CD4-positive, alpha-beta T cell (primary cell): ENCODE measurements at regions not wholly inside any gene's neighbourhood (a gene's known extent, or its start where the extent isn't known, plus 50 kb on each side); places are given as distances from the start of the nearest gene placed in this dataset.

Experiments used
- ATAC-seq: fragments of 200-7000 bp; cut with Tn5 transposase; one replicate; pipeline ENCODE4 v1.10.0; 2022; ENCODE audit warnings: mild to moderate bottlenecking; ENCODE audit not compliant: poor library complexity
- CTCF ChIA-PET: fragments of 350-600 bp; sonication (Branson Sonifier 250); formaldehyde crosslinking; loops from one replicate; lab custom pipeline; 2021; ENCODE audit warnings: antibody characterized with exemption, inconsistent platforms; lab: Charles Lee
- POLR2A ChIA-PET: fragments of 350-600 bp; sonication (Branson Sonifier 250); formaldehyde crosslinking; loops from one replicate; lab custom pipeline; 2021; ENCODE audit warnings: antibody characterized with exemption, inconsistent platforms; lab: Charles Lee
- DNase-seq, 14 experiments: peaks; one replicate each; pipeline ENCODE4 v3.0.0-alpha.2; 2013 to 2020; ENCODE audit warnings: mixed read lengths in 2 of 14
- H3K27ac ChIP-seq, 2 donors: one replicate each; pipeline versions ENCODE4 v1.5.1 to v1.7.0; 2013; ENCODE audit warnings: low read length in 2 of 2, low read depth in 1 of 2, mild to moderate bottlenecking in 1 of 2
- H3K27me3 ChIP-seq, 2 experiments: 1 replicate in 1 of 2; 2 replicates in 1 of 2; pipeline versions ENCODE4 v1.6.1 to v1.7.0; 2013; ENCODE audit warnings: low read length in 2 of 2, control low read depth in 1 of 2, mild to moderate bottlenecking in 1 of 2, moderate library complexity in 1 of 2; ENCODE audit not compliant: insufficient read depth in 2 of 2, control insufficient read depth in 1 of 2
- H3K36me3 ChIP-seq: one replicate; pipeline ENCODE4 v1.6.1; 2013; ENCODE audit warnings: low read length, control low read depth; ENCODE audit not compliant: insufficient read depth
- H3K4me1 ChIP-seq: one replicate; pipeline ENCODE4 v1.6.1; 2013; ENCODE audit warnings: low read length, control low read depth; ENCODE audit not compliant: insufficient read depth
- H3K4me3 ChIP-seq: one replicate; pipeline ENCODE4 v1.5.1; 2013; ENCODE audit warnings: mild to moderate bottlenecking, low read length, moderate library complexity
- H3K9me3 ChIP-seq, 2 experiments: 1 replicate in 1 of 2; 2 replicates in 1 of 2; pipeline versions ENCODE4 v1.6.1 to v1.7.0; 2013; ENCODE audit warnings: low read length in 2 of 2, mild to moderate bottlenecking in 2 of 2, control low read depth in 1 of 2, moderate library complexity in 1 of 2; ENCODE audit not compliant: control insufficient read depth in 1 of 2, insufficient read depth in 1 of 2
- H3K27ac Mint-ChIP-seq: one replicate; pipeline ENCODE4 v1.8.0; 2020; ENCODE audit warnings: mixed read lengths
- H3K27me3 Mint-ChIP-seq: one replicate; pipeline ENCODE4 v1.8.0; 2021; ENCODE audit warnings: mixed read lengths
- H3K36me3 Mint-ChIP-seq: one replicate; pipeline ENCODE4 v1.8.0; 2021; ENCODE audit warnings: low read depth, mixed read lengths
- H3K4me1 Mint-ChIP-seq: one replicate; pipeline ENCODE4 v1.8.0; 2021; ENCODE audit warnings: low read depth, mixed read lengths
- H3K4me3 Mint-ChIP-seq: one replicate; pipeline ENCODE4 v1.8.0; 2020; ENCODE audit warnings: mild to moderate bottlenecking, mixed read lengths
- H3K9me3 Mint-ChIP-seq: one replicate; pipeline ENCODE4 v1.8.0; 2020; ENCODE audit warnings: mixed read lengths
- CTCF ChIP-seq: fragments of 200-600 bp; IDR thresholded peaks from one replicate; pipeline ENCODE4 v1.8.0; 2022; ENCODE audit warnings: antibody characterized with exemption, mild to moderate bottlenecking
- intact Hi-C, 2 experiments: fragments of 100-400 bp; cut with DNase I in 1 of 2; cut with micrococcal nuclease in 1 of 2; formaldehyde crosslinking; loops; one replicate each; pipeline versions ENCODE4 v1.15.1 to v1.9.0; 2023 to 2025; cut with DNase I, micrococcal nuclease

- Mint-ChIP-seq H3K27ac (no peak overlapping the region), H3K4me1 (no peaks in the 10 kb centered on the region), H3K4me3 (no peak overlapping the region), H3K36me3 (no peaks in the 10 kb centered on the region), H3K9me3 (no peaks in the 10 kb centered on the region), H3K27me3 (peaks cover 18% of the 10 kb centered on the region)
- no peak for ATAC-seq
- no peak for TF ChIP-seq CTCF
- DNase-seq, result no peak
- Histone ChIP-seq H3K27ac (no peak overlapping the region), H3K9me3 (no peaks in the 10 kb centered on the region), H3K27me3 (no peaks in the 10 kb centered on the region), H3K4me3 (no peak overlapping the region), H3K36me3 (no peaks in the 10 kb centered on the region), H3K4me1 (no peaks in the 10 kb centered on the region)
- ChIA-PET CTCF (no interaction called here), POLR2A (no interaction called here)
- intact Hi-C loops, result no loop called here
Measured at GRCh38 chr2:45278365-45279078, 269.3 kb upstream of the SIX2 start.

GRCh38 chr2:45276914-45277313 is 267.7 kb upstream of the SIX2 start:
- ATAC-seq, result no peak
- intact Hi-C loops, result no loop called here

GRCh38 chr2:45275806-45276205 is 266.6 kb upstream of the SIX2 start:
- DNase-seq (no peak), ATAC-seq (no peak)
- Histone ChIP-seq H3K4me3 (no peak overlapping the region), H3K9me3 (no peaks in the 10 kb centered on the region), H3K27me3 (no peaks in the 10 kb centered on the region), H3K36me3 (no peaks in the 10 kb centered on the region), H3K4me1 (no peaks in the 10 kb centered on the region), H3K27ac (no peak overlapping the region)
- Mint-ChIP-seq H3K4me3 (no peak overlapping the region), H3K9me3 (no peaks in the 10 kb centered on the region), H3K36me3 (no peaks in the 10 kb centered on the region), H3K27me3 (peaks cover 18% of the 10 kb centered on the region), H3K4me1 (no peaks in the 10 kb centered on the region), H3K27ac (no peak overlapping the region)
- ChIA-PET POLR2A (no interaction called here), CTCF (no interaction called here)
- intact Hi-C loops, result no loop called here
- TF ChIP-seq CTCF, result no peak

More at GRCh38 chr2:45276914-45277313, 267.7 kb upstream of the SIX2 start:
- no peaks in the 10 kb centered on the region for H3K4me1 Mint-ChIP-seq
- H3K4me3 ChIP-seq, result no peak overlapping the region
- POLR2A ChIA-PET, result no interaction called here
- no peak for TF ChIP-seq CTCF
- CTCF ChIA-PET, result no interaction called here
- no peak overlapping the region for H3K27ac ChIP-seq
- no peaks in the 10 kb centered on the region for H3K9me3 Mint-ChIP-seq
- no peaks in the 10 kb centered on the region for H3K36me3 Mint-ChIP-seq
- no peaks in the 10 kb centered on the region for H3K27me3 ChIP-seq
- peaks cover 18% of the 10 kb centered on the region for H3K27me3 Mint-ChIP-seq
- no peak overlapping the region for H3K27ac Mint-ChIP-seq
- no peaks in the 10 kb centered on the region for H3K9me3 ChIP-seq
- no peak for DNase-seq
- H3K4me1 ChIP-seq, result no peaks in the 10 kb centered on the region
- H3K36me3 ChIP-seq, result no peaks in the 10 kb centered on the region
- H3K4me3 Mint-ChIP-seq, result no peak overlapping the region
